ENCODE measurements at regions not wholly inside any gene's neighbourhood (a gene's known extent, or its start where the extent isn't known, plus 50 kb on each side); places are given as distances from the start of the nearest gene placed in this dataset.

DNA sequence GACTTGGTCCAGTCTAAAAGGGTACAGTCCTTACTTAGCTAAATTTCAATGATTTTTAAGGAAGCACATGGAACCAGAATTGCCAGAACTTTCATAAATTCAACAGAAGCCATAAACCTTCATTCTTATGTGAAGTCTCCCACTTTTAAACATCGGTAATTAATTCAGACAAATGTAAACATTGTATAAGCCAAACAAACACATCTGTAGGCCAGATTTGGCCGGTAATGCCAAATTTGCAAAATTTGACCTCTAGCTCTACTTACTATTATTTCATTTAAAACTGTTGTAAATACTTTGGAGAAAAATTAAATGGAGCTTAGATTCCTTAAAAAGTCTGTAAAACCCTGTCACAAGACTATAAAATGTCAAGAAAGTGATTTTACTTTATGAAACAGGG, 83.2 kb upstream of the GALNT5 start:
- no peak for TF ChIP-seq CTCF (IDR thresholded peaks at IDR 0.05; ENCODE audit: control insufficient read depth, extremely low read depth, insufficient read depth)
- no peak overlapping the region for H3K4me3 ChIP-seq (ENCODE audit: low read depth, low read length)
- no peak for DNase-seq (ENCODE audit: low read depth)

GRCh38 chr2:157176602-157177001, 80.9 kb upstream of the GALNT5 start:
- no peak overlapping the region for H3K4me3 ChIP-seq (ENCODE audit: low read depth, low read length)
- TF ChIP-seq CTCF (IDR thresholded peaks at IDR 0.05; ENCODE audit: control insufficient read depth, extremely low read depth, insufficient read depth), result no peak

DNA sequence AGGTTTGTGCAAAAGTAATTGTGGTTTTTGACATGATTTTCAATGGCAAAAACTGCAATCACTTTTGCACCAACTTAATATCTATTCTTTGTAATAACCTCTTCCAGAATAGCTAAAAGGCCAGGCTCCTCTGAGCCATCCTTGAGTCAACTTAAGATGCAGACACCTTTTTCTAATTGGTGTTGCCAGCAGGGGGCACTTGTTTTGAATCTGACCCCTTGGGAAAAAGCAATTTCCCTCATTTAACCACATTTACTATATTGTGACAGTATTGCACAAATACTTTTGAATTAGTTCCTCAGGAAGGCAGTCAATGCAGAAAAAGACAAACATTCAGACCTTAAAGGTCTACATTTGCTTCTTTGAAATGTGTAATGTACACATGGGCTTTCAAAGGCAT, 78.6 kb upstream of the GALNT5 start:
- H3K4me3 ChIP-seq (ENCODE audit: low read depth, low read length), result no peak overlapping the region
- no peak for DNase-seq (ENCODE audit: low read depth)
- TF ChIP-seq CTCF (IDR thresholded peaks at IDR 0.05; ENCODE audit: control insufficient read depth, extremely low read depth, insufficient read depth), result no peak

More at GRCh38 chr2:157176602-157177001, 80.9 kb upstream of the GALNT5 start:
- no peak for DNase-seq (ENCODE audit: low read depth)

- no peak overlapping the region for H3K4me3 ChIP-seq (ENCODE audit: low read depth, low read length)
- no peak for DNase-seq (ENCODE audit: low read depth)
- no peak for TF ChIP-seq CTCF (IDR thresholded peaks at IDR 0.05; ENCODE audit: control insufficient read depth, extremely low read depth, insufficient read depth)
These were observed 78.0 kb upstream of the GALNT5 start for GRCh38 chr2:157179324-157180105.

- H3K4me3 ChIP-seq (ENCODE audit: low read depth, low read length), result no peak overlapping the region
- DNase-seq (ENCODE audit: low read depth), result no peak
- TF ChIP-seq CTCF (IDR thresholded peaks at IDR 0.05; ENCODE audit: control insufficient read depth, extremely low read depth, insufficient read depth), result no peak
These were observed 77.1 kb upstream of the GALNT5 start for GRCh38 chr2:157180359-157180758.

- no peak for DNase-seq (ENCODE audit: low read depth)
- no peak overlapping the region for H3K4me3 ChIP-seq (ENCODE audit: low read depth, low read length)
- no peak for TF ChIP-seq CTCF (IDR thresholded peaks at IDR 0.05; ENCODE audit: control insufficient read depth, extremely low read depth, insufficient read depth)
These were observed 76.3 kb upstream of the GALNT5 start for GRCh38 chr2:157181234-157181633.

DNA sequence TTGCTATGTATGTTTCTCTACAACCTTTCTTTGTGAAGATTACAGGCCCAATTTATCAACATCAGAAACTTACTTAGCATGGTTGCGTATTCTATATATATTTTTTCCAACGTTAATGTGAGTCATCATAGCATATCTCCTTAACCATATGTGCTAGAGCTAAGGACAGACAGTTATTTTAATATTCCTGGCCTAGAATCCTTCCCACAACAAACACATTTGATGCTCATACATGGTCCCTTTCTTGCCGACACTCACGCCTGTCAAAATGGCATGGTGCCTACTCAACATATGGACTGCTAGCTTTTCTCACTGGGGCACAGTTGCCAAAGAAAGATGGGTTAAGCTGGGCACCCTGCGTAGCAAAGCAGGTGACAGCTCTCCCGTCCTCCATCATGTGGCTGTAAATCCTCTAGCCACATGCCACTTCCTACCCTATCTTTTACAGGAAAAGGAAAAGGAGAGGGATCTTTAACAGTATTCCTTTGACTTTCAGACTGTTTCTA, 75.2 kb upstream of the GALNT5 start:
- no peak overlapping the region for H3K4me3 ChIP-seq (ENCODE audit: low read depth, low read length)
- no peak for TF ChIP-seq CTCF (IDR thresholded peaks at IDR 0.05; ENCODE audit: control insufficient read depth, extremely low read depth, insufficient read depth)
- no peak for DNase-seq (ENCODE audit: low read depth)
